ENCODE measurements at regions not wholly inside any gene's neighbourhood (a gene's known extent, or its start where the extent isn't known, plus 50 kb on each side); places are given as distances from the start of the nearest gene placed in this dataset.

DNA sequence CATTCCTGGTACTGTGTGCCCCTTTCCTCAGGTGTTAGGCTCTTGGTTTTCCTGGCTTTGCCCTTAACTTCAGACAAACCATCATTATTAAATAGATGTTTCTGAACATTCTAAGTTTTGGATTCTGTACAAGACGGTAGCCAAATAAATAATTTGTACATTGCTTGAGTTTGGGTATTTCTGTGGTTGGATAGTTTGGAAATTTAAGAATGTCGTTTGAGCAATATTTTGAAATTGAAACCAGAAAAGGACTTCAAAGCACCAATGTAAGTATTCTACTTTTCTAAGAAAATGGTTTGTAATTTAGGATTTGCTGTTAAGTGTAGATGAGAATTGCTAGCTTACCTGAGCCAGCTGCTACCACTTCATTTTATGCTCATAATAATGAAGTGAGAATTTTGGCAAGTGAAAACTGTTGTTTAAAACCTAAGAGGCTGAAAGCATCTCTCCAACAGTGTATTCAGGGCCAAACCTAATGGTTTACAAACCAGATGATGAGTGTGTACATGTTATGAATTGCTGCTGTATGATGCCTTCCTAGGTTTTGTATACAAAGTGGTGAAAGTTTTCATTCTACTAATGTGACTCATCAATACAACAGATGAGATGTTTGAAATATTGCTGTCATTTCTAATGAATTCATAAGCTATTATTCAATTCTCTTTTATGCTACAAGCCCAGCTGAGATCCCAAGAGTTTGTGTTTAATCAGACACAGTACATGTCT, 181.5 kb upstream of the PRKD1 start:
- Mint-ChIP-seq H3K27me3 (ENCODE audit: low read depth) (no peaks in the 10 kb centered on the region), H3K4me1 (no peaks in the 10 kb centered on the region), H3K9me3 (no peaks in the 10 kb centered on the region), H3K36me3 (ENCODE audit: low read depth) (no peaks in the 10 kb centered on the region), H3K27ac (no peak overlapping the region), H3K4me3 (no peak overlapping the region)
- TF ChIP-seq, protein P1, sequence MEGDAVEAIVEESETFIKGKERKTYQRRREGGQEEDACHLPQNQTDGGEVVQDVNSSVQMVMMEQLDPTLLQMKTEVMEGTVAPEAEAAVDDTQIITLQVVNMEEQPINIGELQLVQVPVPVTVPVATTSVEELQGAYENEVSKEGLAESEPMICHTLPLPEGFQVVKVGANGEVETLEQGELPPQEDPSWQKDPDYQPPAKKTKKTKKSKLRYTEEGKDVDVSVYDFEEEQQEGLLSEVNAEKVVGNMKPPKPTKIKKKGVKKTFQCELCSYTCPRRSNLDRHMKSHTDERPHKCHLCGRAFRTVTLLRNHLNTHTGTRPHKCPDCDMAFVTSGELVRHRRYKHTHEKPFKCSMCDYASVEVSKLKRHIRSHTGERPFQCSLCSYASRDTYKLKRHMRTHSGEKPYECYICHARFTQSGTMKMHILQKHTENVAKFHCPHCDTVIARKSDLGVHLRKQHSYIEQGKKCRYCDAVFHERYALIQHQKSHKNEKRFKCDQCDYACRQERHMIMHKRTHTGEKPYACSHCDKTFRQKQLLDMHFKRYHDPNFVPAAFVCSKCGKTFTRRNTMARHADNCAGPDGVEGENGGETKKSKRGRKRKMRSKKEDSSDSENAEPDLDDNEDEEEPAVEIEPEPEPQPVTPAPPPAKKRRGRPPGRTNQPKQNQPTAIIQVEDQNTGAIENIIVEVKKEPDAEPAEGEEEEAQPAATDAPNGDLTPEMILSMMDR (IDR thresholded peaks at IDR 0.05; ENCODE audit: unreplicated experiment in 3 of 3): no peak

GRCh38 chr14:30114051-30114450, 186.4 kb upstream of the PRKD1 start:
- H3K4me1 Mint-ChIP-seq: no peaks in the 10 kb centered on the region
- H3K36me3 Mint-ChIP-seq (ENCODE audit: low read depth): no peaks in the 10 kb centered on the region
- no peaks in the 10 kb centered on the region for H3K27me3 Mint-ChIP-seq (ENCODE audit: low read depth)
- TF ChIP-seq, protein P1 (IDR thresholded peaks at IDR 0.05; ENCODE audit: unreplicated experiment in 3 of 3): no peak
- H3K4me3 Mint-ChIP-seq: no peak overlapping the region
- H3K9me3 Mint-ChIP-seq: no peaks in the 10 kb centered on the region
- no peak overlapping the region for H3K27ac Mint-ChIP-seq

DNA sequence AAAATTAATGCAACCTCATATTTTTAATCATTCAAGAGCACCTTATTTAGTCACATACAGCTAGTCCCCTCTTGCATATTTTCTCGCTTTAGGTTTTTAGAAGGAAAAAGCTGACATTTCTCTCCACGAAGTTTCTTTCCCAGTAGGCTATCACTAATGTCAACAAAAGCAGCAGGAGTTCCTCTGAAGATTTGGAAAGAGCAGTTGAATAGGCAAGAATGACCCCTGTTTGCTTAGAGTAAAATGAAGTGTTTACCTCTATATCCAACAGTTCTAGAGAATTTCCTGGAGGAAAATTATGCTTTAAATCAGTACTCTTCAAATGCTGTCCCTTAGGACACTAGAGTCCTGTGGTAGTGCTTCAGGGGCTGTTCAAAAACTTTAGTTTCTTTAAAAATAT, 188.1 kb upstream of the PRKD1 start:
- H3K27ac Mint-ChIP-seq: no peak overlapping the region
- TF ChIP-seq, protein P1 (IDR thresholded peaks at IDR 0.05; ENCODE audit: unreplicated experiment in 3 of 3): no peak
- no peaks in the 10 kb centered on the region for H3K9me3 Mint-ChIP-seq
- H3K4me3 Mint-ChIP-seq: no peak overlapping the region
- H3K4me1 Mint-ChIP-seq: no peaks in the 10 kb centered on the region
- H3K36me3 Mint-ChIP-seq (ENCODE audit: low read depth): no peaks in the 10 kb centered on the region
- no peaks in the 10 kb centered on the region for H3K27me3 Mint-ChIP-seq (ENCODE audit: low read depth)

DNA sequence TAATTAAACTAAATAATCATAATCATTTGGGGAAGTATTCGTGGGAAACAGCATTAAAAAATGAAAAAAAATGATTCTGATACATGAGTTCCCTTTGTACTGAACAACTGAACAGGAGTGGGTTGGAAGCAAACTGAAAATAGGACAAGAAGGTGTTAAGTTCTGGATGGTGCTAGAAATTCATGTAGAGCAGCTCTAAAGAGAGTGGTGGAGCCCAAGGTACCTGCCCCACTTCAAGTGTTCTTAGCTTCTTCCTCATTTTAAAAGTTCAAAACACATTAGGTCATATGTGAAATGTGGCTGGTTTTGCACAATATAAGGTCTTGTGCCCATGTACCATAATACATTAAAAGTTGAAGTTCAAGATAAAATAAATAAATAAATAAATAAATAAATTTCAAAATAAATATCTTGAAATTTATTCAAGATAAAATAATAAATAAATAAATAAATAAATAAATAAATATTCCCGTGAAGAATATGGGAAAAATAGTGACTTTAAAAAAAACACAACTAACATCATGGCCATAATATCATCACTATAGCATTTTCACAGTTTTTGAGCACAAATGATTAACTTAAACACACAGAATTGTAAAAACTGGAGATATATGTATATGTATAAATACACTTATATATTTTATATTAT, 191.5 kb upstream of the PRKD1 start:
- no peaks in the 10 kb centered on the region for H3K9me3 Mint-ChIP-seq
- TF ChIP-seq, protein P1 (IDR thresholded peaks at IDR 0.05; ENCODE audit: unreplicated experiment in 3 of 3): no peak
- H3K36me3 Mint-ChIP-seq (ENCODE audit: low read depth): no peaks in the 10 kb centered on the region
- no peaks in the 10 kb centered on the region for H3K27me3 Mint-ChIP-seq (ENCODE audit: low read depth)
- H3K27ac Mint-ChIP-seq: no peak overlapping the region
- H3K4me3 Mint-ChIP-seq: no peak overlapping the region
- H3K4me1 Mint-ChIP-seq: no peaks in the 10 kb centered on the region

- Mint-ChIP-seq H3K9me3 (no peaks in the 10 kb centered on the region), H3K4me1 (no peaks in the 10 kb centered on the region), H3K27me3 (ENCODE audit: low read depth) (no peaks in the 10 kb centered on the region), H3K27ac (no peak overlapping the region), H3K36me3 (ENCODE audit: low read depth) (no peaks in the 10 kb centered on the region), H3K4me3 (no peak overlapping the region)
- TF ChIP-seq, protein P1 (IDR thresholded peaks at IDR 0.05; ENCODE audit: unreplicated experiment in 3 of 3): no peak
Observed at GRCh38 chr14:30125322-30125979, 197.8 kb upstream of the PRKD1 start.

Data from nephron (organoid).